GM23338 (cell line): ENCODE measurements at regions not wholly inside any gene's neighbourhood (a gene's known extent, or its start where the extent isn't known, plus 50 kb on each side); places are given as distances from the start of the nearest gene placed in this dataset.

Experiments used
- CREB1 ChIP-seq: fragments of 250-450 bp; sonication (Bioruptor Pico); IDR thresholded peaks from 2 replicates; pipeline ENCODE4 v1.5.0; 2020; ENCODE audit warnings: low read depth, mild to moderate bottlenecking, moderate library complexity
- CTCF ChIP-seq, 2 experiments: fragments of 200-600 bp in 1 of 2; sonication (generic) in 1 of 2; conservative IDR thresholded peaks; 2 replicates each; pipeline versions ENCODE4 v1.5.1 to v1.6.1; 2016 to 2017; ENCODE audit warnings: antibody characterized with exemption in 2 of 2, low read depth in 2 of 2, mild to moderate bottlenecking in 2 of 2, moderate library complexity in 1 of 2
- ETS1 ChIP-seq: IDR thresholded peaks from 2 replicates; pipeline ENCODE4 v1.6.1; 2016; ENCODE audit warnings: antibody characterized with exemption
- EZH2 ChIP-seq: fragments of 200-600 bp; sonication (generic); IDR thresholded peaks from one replicate; pipeline ENCODE4 v1.8.0; 2017; ENCODE audit warnings: antibody characterized with exemption, mild to moderate bottlenecking, low read depth; ENCODE audit not compliant: unreplicated experiment
- EZH2phosphoT487 ChIP-seq: fragments of 200-600 bp; sonication (generic); IDR thresholded peaks from one replicate; pipeline ENCODE4 v1.8.1; 2018; ENCODE audit warnings: antibody characterized with exemption; ENCODE audit not compliant: unreplicated experiment
- JUNB ChIP-seq: IDR thresholded peaks from one replicate; pipeline ENCODE4 v1.6.1; 2016; ENCODE audit warnings: antibody characterized with exemption; ENCODE audit not compliant: unreplicated experiment
- NANOG ChIP-seq: IDR thresholded peaks from 2 replicates; pipeline ENCODE4 v1.6.1; 2016; ENCODE audit warnings: antibody characterized with exemption, borderline replicate concordance
- POLR2AphosphoS5 ChIP-seq: IDR thresholded peaks from 2 replicates; pipeline ENCODE4 v1.6.1; 2016; ENCODE audit warnings: antibody characterized with exemption, low read depth
- REST ChIP-seq: IDR thresholded peaks from one replicate; pipeline ENCODE4 v1.6.1; 2018; ENCODE audit warnings: antibody characterized with exemption; ENCODE audit not compliant: unreplicated experiment
- STAT1 ChIP-seq: IDR thresholded peaks from one replicate; pipeline ENCODE4 v1.6.1; 2016; ENCODE audit warnings: antibody characterized with exemption; ENCODE audit not compliant: unreplicated experiment
- ZNF114 ChIP-seq: fragments of 250-450 bp; sonication (Bioruptor Pico); IDR thresholded peaks from 2 replicates; pipeline ENCODE4 v1.5.0; 2020; ENCODE audit warnings: mild to moderate bottlenecking, moderate library complexity
- ZNF331 ChIP-seq: fragments of 250-450 bp; sonication (Bioruptor Pico); IDR thresholded peaks from 2 replicates; pipeline ENCODE4 v1.5.0; 2020; ENCODE audit warnings: low read depth, mild to moderate bottlenecking, moderate library complexity
- ZNF462 ChIP-seq: fragments of 250-450 bp; sonication (Bioruptor Pico); IDR thresholded peaks from 2 replicates; pipeline ENCODE4 v1.5.0; 2020; ENCODE audit warnings: mild to moderate bottlenecking, moderate library complexity

GRCh38 chr15:19988094-19988660 lies 553.4 kb downstream of the GOLGA6L6 start:
- TF ChIP-seq CTCF (conservative IDR thresholded peaks at IDR 0.05; ENCODE audit: low read depth in 2 of 2) (no peak), EZH2phosphoT487 (no peak), EZH2 (no peak), CREB1 (CRISPR knock-in tag) (no peak), POLR2AphosphoS5 (no peak), STAT1 (no peak), REST (no peak), ZNF462 (CRISPR knock-in tag) (no peak), JUNB (no peak), ZNF331 (CRISPR knock-in tag) (no peak), ZNF114 (no peak), NANOG (no peak), ETS1 (no peak)
